ENCODE measurements at regions not wholly inside any gene's neighbourhood (a gene's known extent, or its start where the extent isn't known, plus 50 kb on each side); places are given as distances from the start of the nearest gene placed in this dataset.

- no peaks in the 10 kb centered on the region for H3K27me3 ChIP-seq (ENCODE audit: low read depth)
- DNase-seq (no peak), ATAC-seq (no peak)
- no peak for TF ChIP-seq CTCF (IDR thresholded peaks at IDR 0.05)
- no peak overlapping the region for H3K4me3 ChIP-seq
- intact Hi-C loops (cut with DNase I) = no loop called here
- no peaks in the 10 kb centered on the region for H3K9me3 ChIP-seq
- peaks cover 29% of the 10 kb centered on the region for H3K4me1 ChIP-seq
- no peak overlapping the region for H3K27ac ChIP-seq
- no peaks in the 10 kb centered on the region for H3K36me3 ChIP-seq
Measured at GRCh38 chr5:124692950-124693349, 53.5 kb downstream of the ZNF608 start.

GRCh38 chr5:124692324-124692723, 54.1 kb downstream of the ZNF608 start:
- no peaks in the 10 kb centered on the region for H3K9me3 ChIP-seq
- H3K36me3 ChIP-seq = no peaks in the 10 kb centered on the region
- no peak for DNase-seq
- intact Hi-C loops (cut with DNase I) = no loop called here
- H3K4me3 ChIP-seq = no peak overlapping the region
- no peak overlapping the region for H3K27ac ChIP-seq
- ATAC-seq = no peak
- no peak for TF ChIP-seq CTCF (IDR thresholded peaks at IDR 0.05)
- no peaks in the 10 kb centered on the region for H3K27me3 ChIP-seq (ENCODE audit: low read depth)
- peaks cover 23% of the 10 kb centered on the region for H3K4me1 ChIP-seq

- Histone ChIP-seq H3K4me1 (peaks cover 27% of the 10 kb centered on the region), H3K27ac (no peak overlapping the region), H3K4me3 (no peak overlapping the region), H3K9me3 (no peaks in the 10 kb centered on the region), H3K36me3 (no peaks in the 10 kb centered on the region), H3K27me3 (ENCODE audit: low read depth) (no peaks in the 10 kb centered on the region)
- no peak for DNase-seq
- intact Hi-C loops (cut with DNase I) = no loop called here
- no peak for TF ChIP-seq CTCF (IDR thresholded peaks at IDR 0.05)
- no peak for ATAC-seq
Measured at GRCh38 chr5:124689653-124690052, 56.8 kb downstream of the ZNF608 start.

GRCh38 chr5:124686239-124687004, 60.0 kb downstream of the ZNF608 start:
- Histone ChIP-seq H3K4me3 (no peak overlapping the region), H3K27me3 (ENCODE audit: low read depth) (no peaks in the 10 kb centered on the region), H3K27ac (peak overlapping the region; percentile 4), H3K36me3 (no peaks in the 10 kb centered on the region), H3K4me1 (peaks cover 13% of the 10 kb centered on the region), H3K9me3 (no peaks in the 10 kb centered on the region)
- TF ChIP-seq CTCF (IDR thresholded peaks at IDR 0.05) = no peak
- ATAC-seq (no peak), DNase-seq (no peak)
- intact Hi-C loops (cut with DNase I) = no loop called here

GRCh38 chr5:124685404-124685930, 61.0 kb downstream of the ZNF608 start:
- Histone ChIP-seq H3K27me3 (ENCODE audit: low read depth) (no peaks in the 10 kb centered on the region), H3K4me3 (no peak overlapping the region), H3K4me1 (peaks cover 13% of the 10 kb centered on the region), H3K27ac (no peak overlapping the region), H3K9me3 (no peaks in the 10 kb centered on the region), H3K36me3 (no peaks in the 10 kb centered on the region)
- TF ChIP-seq CTCF (IDR thresholded peaks at IDR 0.05) = no peak
- ATAC-seq (no peak), DNase-seq (no peak)
- intact Hi-C loops (cut with DNase I) = no loop called here
